ENCODE measurements at regions not wholly inside any gene's neighbourhood (a gene's known extent, or its start where the extent isn't known, plus 50 kb on each side); places are given as distances from the start of the nearest gene placed in this dataset.

GRCh38 chr13:73532987-73533510, 474.2 kb downstream of the KLF5 start:
- TF ChIP-seq, protein P1, sequence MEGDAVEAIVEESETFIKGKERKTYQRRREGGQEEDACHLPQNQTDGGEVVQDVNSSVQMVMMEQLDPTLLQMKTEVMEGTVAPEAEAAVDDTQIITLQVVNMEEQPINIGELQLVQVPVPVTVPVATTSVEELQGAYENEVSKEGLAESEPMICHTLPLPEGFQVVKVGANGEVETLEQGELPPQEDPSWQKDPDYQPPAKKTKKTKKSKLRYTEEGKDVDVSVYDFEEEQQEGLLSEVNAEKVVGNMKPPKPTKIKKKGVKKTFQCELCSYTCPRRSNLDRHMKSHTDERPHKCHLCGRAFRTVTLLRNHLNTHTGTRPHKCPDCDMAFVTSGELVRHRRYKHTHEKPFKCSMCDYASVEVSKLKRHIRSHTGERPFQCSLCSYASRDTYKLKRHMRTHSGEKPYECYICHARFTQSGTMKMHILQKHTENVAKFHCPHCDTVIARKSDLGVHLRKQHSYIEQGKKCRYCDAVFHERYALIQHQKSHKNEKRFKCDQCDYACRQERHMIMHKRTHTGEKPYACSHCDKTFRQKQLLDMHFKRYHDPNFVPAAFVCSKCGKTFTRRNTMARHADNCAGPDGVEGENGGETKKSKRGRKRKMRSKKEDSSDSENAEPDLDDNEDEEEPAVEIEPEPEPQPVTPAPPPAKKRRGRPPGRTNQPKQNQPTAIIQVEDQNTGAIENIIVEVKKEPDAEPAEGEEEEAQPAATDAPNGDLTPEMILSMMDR (IDR thresholded peaks at IDR 0.05) = no peak
- TF ChIP-seq POLR2A (IDR thresholded peaks at IDR 0.05) = no peak
